ENCODE measurements at regions not wholly inside any gene's neighbourhood (a gene's known extent, or its start where the extent isn't known, plus 50 kb on each side); places are given as distances from the start of the nearest gene placed in this dataset.
"Not testable (repeated sequence)": the region's sequence is repeated elsewhere in the genome, so short reads cannot be mapped to it uniquely, and the experiment has no call there.

DNA sequence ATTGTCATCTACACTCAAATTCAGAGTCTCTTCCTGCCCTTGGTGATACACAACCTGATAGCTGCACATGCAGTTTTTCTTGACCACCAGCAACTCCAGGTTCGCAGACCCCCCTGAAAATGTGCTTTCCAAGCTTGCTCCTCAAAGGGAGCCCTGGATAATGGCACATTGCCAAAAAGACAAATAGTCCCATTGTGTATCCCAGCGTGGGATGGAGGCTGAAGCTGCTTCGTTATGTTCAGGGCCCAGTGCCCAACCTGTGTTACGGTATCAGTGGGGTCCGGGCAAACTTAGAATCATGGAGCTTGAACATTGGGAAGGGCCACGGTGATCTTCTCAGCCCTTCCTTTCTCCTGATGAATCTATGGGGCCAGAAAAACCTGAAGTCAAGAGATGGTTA lies 173.0 kb downstream of the TEX29 start:
- TF ChIP-seq CTCF (IDR thresholded peaks at IDR 0.05) = no peak
- H3K4me1 ChIP-seq (ENCODE audit: control insufficient read depth in 1 of 2, insufficient read depth in 1 of 2, low read depth in 1 of 2, low read length in 1 of 2) = no peaks in the 10 kb centered on the region
- H3K4me3 ChIP-seq (ENCODE audit: low read depth in 1 of 2, low read length in 1 of 2) = no peak overlapping the region
- H3K27me3 ChIP-seq = no peaks in the 10 kb centered on the region
- no peaks in the 10 kb centered on the region for H3K36me3 ChIP-seq
- no peaks in the 10 kb centered on the region for H3K9me3 ChIP-seq
- H3K27ac ChIP-seq = no peak overlapping the region

DNA sequence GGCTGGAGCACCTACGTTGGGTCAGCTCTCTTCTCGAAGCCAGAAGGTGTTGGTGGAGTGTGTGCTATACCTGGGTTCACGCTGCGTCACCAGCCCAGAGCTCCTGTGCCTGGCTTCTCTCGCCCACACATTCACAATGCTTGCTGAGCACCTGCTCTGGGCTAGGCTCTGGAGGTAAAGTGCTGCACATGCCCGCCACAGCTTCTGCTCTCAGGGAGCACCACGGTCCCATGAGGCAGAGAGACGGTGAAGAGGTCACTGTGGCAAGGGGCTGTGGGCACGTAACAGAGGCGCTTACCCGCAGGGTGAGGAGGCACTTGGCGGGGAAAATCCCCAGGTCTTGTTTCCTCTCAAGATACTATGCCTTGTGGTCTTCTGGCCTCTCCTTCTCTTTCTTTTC lies 174.2 kb downstream of the TEX29 start:
- H3K27me3 ChIP-seq = no peaks in the 10 kb centered on the region
- no peak overlapping the region for H3K27ac ChIP-seq
- no peak for TF ChIP-seq CTCF (IDR thresholded peaks at IDR 0.05)
- no peaks in the 10 kb centered on the region for H3K4me1 ChIP-seq (ENCODE audit: control insufficient read depth in 1 of 2, insufficient read depth in 1 of 2, low read depth in 1 of 2, low read length in 1 of 2)
- no peaks in the 10 kb centered on the region for H3K36me3 ChIP-seq
- H3K9me3 ChIP-seq = no peaks in the 10 kb centered on the region
- H3K4me3 ChIP-seq (ENCODE audit: low read depth in 1 of 2, low read length in 1 of 2) = no peak overlapping the region

DNA sequence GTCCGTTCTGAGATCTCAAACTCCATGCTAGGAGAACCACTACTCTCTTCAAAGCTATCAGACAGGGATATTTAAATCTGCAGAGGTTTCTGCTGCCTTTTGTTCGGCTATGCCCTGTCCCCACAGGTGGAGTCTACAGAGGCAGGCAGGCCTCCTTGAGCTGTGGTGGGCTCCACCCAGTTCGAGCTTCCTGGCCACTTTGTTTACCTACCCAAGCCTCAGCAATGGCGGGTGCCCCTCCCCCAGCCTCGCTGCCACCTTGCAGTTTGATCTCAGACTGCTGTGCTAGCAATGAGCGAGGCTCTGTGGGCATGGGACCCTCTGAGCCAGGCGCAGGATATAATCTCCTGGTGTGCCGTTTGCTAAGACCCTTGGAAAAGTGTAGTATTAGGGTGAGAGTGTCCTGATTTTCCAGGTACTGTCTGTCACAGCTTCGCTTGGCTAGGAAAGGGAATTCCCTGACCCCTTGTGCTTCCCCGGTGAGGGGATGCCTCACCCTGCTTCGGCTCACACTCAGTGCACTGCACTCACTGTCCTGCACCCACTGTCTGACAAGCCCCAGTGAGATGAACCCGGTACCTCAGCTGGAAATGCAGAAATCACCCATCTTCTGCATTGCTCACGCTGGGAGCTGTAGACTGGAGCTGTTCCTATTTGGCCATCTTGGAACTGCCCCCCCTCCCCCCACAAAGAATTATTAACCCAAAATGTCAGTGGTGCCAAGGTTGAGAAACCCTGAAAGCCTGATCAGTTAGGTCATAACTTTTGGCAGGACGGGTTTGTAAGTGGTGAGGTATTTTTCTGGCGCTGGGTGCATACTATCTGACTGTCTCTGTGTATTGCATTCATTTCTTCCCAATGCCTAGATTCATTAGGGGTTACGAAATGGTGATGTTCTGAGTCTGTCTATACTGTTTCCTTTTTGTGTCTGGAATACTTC lies 181.4 kb downstream of the TEX29 start:
- not testable (repeated sequence) for H3K27ac ChIP-seq; H3K27me3 ChIP-seq; H3K4me3 ChIP-seq (ENCODE audit: low read depth in 1 of 2, low read length in 1 of 2)

DNA sequence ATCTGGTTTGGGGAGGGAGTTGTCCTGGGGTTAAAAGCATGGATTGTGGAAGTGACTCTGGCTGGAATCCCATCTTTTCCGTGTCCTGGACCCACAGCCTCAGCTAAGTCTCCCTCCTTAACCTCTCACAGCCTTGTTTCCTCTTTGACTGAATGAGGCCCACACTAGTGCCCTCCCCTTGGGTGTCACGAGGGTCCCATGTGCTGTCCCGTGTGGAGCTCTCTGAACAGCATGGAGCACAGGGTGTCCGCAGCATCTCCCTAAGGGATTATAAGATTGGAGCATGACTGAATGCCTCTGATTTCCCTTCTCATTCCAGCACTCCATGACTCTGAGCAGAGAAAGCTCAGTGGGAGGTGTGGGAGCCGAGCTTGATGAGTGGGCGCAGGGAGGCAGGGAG lies 182.5 kb downstream of the TEX29 start:
- Histone ChIP-seq H3K36me3 (no peaks in the 10 kb centered on the region), H3K4me1 (ENCODE audit: control insufficient read depth in 1 of 2, insufficient read depth in 1 of 2, low read depth in 1 of 2, low read length in 1 of 2) (no peaks in the 10 kb centered on the region), H3K4me3 (ENCODE audit: low read depth in 1 of 2, low read length in 1 of 2) (no peak overlapping the region), H3K27ac (no peak overlapping the region), H3K9me3 (no peaks in the 10 kb centered on the region), H3K27me3 (no peaks in the 10 kb centered on the region)
- TF ChIP-seq CTCF (IDR thresholded peaks at IDR 0.05) = no peak

More for the DNA sequence above, 181.4 kb downstream of the TEX29 start:
- H3K36me3 ChIP-seq; H3K4me1 ChIP-seq (ENCODE audit: control insufficient read depth in 1 of 2, insufficient read depth in 1 of 2, low read depth in 1 of 2, low read length in 1 of 2); H3K9me3 ChIP-seq: not testable (repeated sequence)

GRCh38 chr13:111503376-111503775 lies 182.9 kb downstream of the TEX29 start:
- TF ChIP-seq CTCF (IDR thresholded peaks at IDR 0.05) = no peak
- Histone ChIP-seq H3K4me1 (ENCODE audit: control insufficient read depth in 1 of 2, insufficient read depth in 1 of 2, low read depth in 1 of 2, low read length in 1 of 2) (no peaks in the 10 kb centered on the region), H3K9me3 (no peaks in the 10 kb centered on the region), H3K27ac (no peak overlapping the region), H3K36me3 (no peaks in the 10 kb centered on the region), H3K4me3 (ENCODE audit: low read depth in 1 of 2, low read length in 1 of 2) (no peak overlapping the region), H3K27me3 (no peaks in the 10 kb centered on the region)

DNA sequence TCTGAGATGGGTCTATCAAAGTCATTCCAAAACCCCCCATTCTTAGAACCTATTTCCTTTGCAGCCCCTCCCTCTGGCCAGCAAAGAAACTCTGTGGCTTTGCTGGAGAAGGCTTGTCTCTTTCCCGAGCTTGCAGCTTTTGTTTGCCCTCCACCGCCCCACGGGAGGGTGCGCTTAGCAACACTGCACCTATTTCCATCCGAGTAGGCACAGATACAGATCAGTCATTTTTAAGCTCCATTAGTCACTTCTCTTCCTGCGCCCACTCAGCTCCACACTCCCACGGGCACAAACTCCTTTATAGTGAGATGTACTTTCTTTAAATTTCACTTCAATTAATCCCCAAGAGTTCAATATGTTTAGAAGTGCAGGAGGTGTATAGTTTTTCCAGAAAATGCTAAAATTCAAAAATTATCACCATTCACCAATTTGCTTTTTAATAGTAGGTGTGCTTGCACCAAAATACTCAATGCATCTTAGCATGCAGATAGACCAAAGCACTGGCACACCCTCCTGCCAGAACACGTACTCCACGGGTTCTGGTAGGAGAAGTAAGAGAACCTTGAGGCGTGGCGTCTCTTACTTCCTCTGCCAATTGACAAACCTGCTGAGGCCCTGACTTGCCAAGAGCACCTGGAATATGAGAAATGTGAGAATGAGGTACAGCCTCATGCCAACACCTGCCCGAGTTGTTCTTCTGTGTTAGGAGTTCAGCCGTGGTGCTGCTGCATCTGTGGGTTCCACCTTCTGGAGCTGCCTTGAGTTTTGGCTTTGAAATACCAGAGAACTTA lies 183.7 kb downstream of the TEX29 start:
- Histone ChIP-seq H3K4me3 (ENCODE audit: low read depth in 1 of 2, low read length in 1 of 2) (no peak overlapping the region), H3K36me3 (no peaks in the 10 kb centered on the region), H3K27me3 (no peaks in the 10 kb centered on the region), H3K27ac (no peak overlapping the region), H3K4me1 (ENCODE audit: control insufficient read depth in 1 of 2, insufficient read depth in 1 of 2, low read depth in 1 of 2, low read length in 1 of 2) (no peaks in the 10 kb centered on the region), H3K9me3 (no peaks in the 10 kb centered on the region)
- no peak for TF ChIP-seq CTCF (IDR thresholded peaks at IDR 0.05)
